Neural cell (in vitro differentiated cells): ENCODE measurements at regions not wholly inside any gene's neighbourhood (a gene's known extent, or its start where the extent isn't known, plus 50 kb on each side); places are given as distances from the start of the nearest gene placed in this dataset.
"Not testable (repeated sequence)": the region's sequence is repeated elsewhere in the genome, so short reads cannot be mapped to it uniquely, and the experiment has no call there.

Source experiments
- H2AFZ ChIP-seq: fragments of 200-600, 300-800 bp; sonication (generic), shearing (Covaris generic); 2 replicates; pipeline ENCODE4 v1.6.0; 2014; ENCODE audit warnings: low read depth, mild to moderate bottlenecking, antibody characterized with exemption, low read length, moderate library complexity
- H3F3A ChIP-seq: fragments of 200-600 bp; shearing (Covaris generic); 2 replicates; pipeline ENCODE4 v1.6.1; 2016; ENCODE audit warnings: mild to moderate bottlenecking, moderate library complexity, mixed read lengths, antibody characterized with exemption, low read length; ENCODE audit not compliant: insufficient read depth, poor library complexity, severe bottlenecking
- H3K27ac ChIP-seq: fragments of 200-600, 300-800 bp; sonication (generic), shearing (Covaris generic); 2 replicates; pipeline ENCODE4 v1.5.1; 2014; ENCODE audit warnings: mild to moderate bottlenecking, low read length, moderate library complexity
- H3K27me3 ChIP-seq: fragments of 300-800, 200-600 bp; sonication (generic), shearing (Covaris generic); 2 replicates; pipeline ENCODE4 v1.6.0; 2014; ENCODE audit warnings: mild to moderate bottlenecking, low read depth, low read length, moderate library complexity; ENCODE audit not compliant: insufficient read depth
- H3K36me3 ChIP-seq: fragments of 300-800, 200-600 bp; sonication (generic), shearing (Covaris generic); 2 replicates; pipeline ENCODE4 v1.5.1; 2014; ENCODE audit warnings: mild to moderate bottlenecking, antibody characterized with exemption, low read length, moderate library complexity; ENCODE audit not compliant: insufficient read depth
- H3K4me2 ChIP-seq: fragments of 300-800, 200-600 bp; sonication (generic), shearing (Covaris generic); 2 replicates; pipeline ENCODE4 v1.6.0; 2014; ENCODE audit warnings: mild to moderate bottlenecking, low read length
- H3K4me3 ChIP-seq: fragments of 300-800, 200-600 bp; sonication (generic), shearing (Covaris generic); 2 replicates; pipeline ENCODE4 v1.5.1; 2014; ENCODE audit warnings: mild to moderate bottlenecking, low read length, moderate library complexity
- H3K79me2 ChIP-seq: fragments of 200-600 bp; shearing (Covaris generic); replicated peaks from 2 replicates; pipeline ENCODE4 v1.6.0; 2014; ENCODE audit warnings: mild to moderate bottlenecking, low read length, moderate library complexity; ENCODE audit not compliant: insufficient read depth
- H3K9ac ChIP-seq: fragments of 300-800, 200-600 bp; sonication (generic), shearing (Covaris generic); 2 replicates; pipeline ENCODE4 v1.6.1; 2016; ENCODE audit warnings: mild to moderate bottlenecking, low read length, mixed read lengths
- H3K9me2 ChIP-seq: fragments of 200-600 bp; shearing (Covaris generic); 2 replicates; pipeline ENCODE4 v1.6.1; 2016; ENCODE audit warnings: mild to moderate bottlenecking, low read length, mixed read lengths; ENCODE audit not compliant: insufficient read depth
- H3K9me3 ChIP-seq: fragments of 200-600, 300-800 bp; sonication (generic), shearing (Covaris generic); 2 replicates; pipeline ENCODE4 v1.6.1; 2016; ENCODE audit warnings: mild to moderate bottlenecking, mixed run types, low read length, moderate library complexity, mixed read lengths
- H4K20me1 ChIP-seq: fragments of 200-600 bp; shearing (Covaris generic); 2 replicates; pipeline ENCODE4 v1.6.1; 2016; ENCODE audit warnings: mild to moderate bottlenecking, mixed run types; ENCODE audit not compliant: insufficient read depth
- CTCF ChIP-seq: fragments of 450-650 bp; IDR thresholded peaks from 2 replicates; pipeline ENCODE4 v1.5.1; 2014; ENCODE audit warnings: antibody characterized with exemption, mild to moderate bottlenecking, moderate library complexity; ENCODE audit not compliant: poor library complexity, severe bottlenecking
- EP300 ChIP-seq: fragments of 450-650 bp; conservative IDR thresholded peaks from 2 replicates; pipeline ENCODE4 v1.6.1; 2014; ENCODE audit warnings: antibody characterized with exemption, mild to moderate bottlenecking, moderate library complexity; ENCODE audit not compliant: poor library complexity, severe bottlenecking
- EZH2 ChIP-seq: fragments of 200-600, 300-800 bp; shearing (Covaris generic), sonication (generic); IDR thresholded peaks from 2 replicates; pipeline ENCODE4 v1.6.1; 2014; ENCODE audit warnings: antibody characterized with exemption, low read length, borderline replicate concordance, mild to moderate bottlenecking; ENCODE audit not compliant: insufficient read depth, poor library complexity, severe bottlenecking
- MXI1 ChIP-seq: fragments of 450-650 bp; conservative IDR thresholded peaks from 2 replicates; pipeline ENCODE4 v1.6.1; 2014; ENCODE audit warnings: antibody characterized with exemption, mild to moderate bottlenecking; ENCODE audit not compliant: poor library complexity, severe bottlenecking
- POLR2AphosphoS5 ChIP-seq: IDR thresholded peaks from 2 replicates; pipeline ENCODE4 v1.6.1; 2012
- RAD21 ChIP-seq: fragments of 450-650 bp; conservative IDR thresholded peaks from 2 replicates; pipeline ENCODE4 v1.6.1; 2014; ENCODE audit warnings: antibody characterized with exemption, mild to moderate bottlenecking, moderate library complexity
- SMC3 ChIP-seq: fragments of 450-650 bp; conservative IDR thresholded peaks from 2 replicates; pipeline ENCODE4 v1.6.1; 2014; ENCODE audit warnings: antibody characterized with exemption, mild to moderate bottlenecking, moderate library complexity; ENCODE audit not compliant: poor library complexity
- TAF1 ChIP-seq: IDR thresholded peaks from 2 replicates; pipeline ENCODE4 v1.6.1; 2012; ENCODE audit warnings: low read depth
- TF ChIP-seq, protein P1 (sequence below): IDR thresholded peaks from 2 replicates; pipeline ENCODE4 v1.6.1; 2012; ENCODE audit warnings: borderline replicate concordance

DNA sequence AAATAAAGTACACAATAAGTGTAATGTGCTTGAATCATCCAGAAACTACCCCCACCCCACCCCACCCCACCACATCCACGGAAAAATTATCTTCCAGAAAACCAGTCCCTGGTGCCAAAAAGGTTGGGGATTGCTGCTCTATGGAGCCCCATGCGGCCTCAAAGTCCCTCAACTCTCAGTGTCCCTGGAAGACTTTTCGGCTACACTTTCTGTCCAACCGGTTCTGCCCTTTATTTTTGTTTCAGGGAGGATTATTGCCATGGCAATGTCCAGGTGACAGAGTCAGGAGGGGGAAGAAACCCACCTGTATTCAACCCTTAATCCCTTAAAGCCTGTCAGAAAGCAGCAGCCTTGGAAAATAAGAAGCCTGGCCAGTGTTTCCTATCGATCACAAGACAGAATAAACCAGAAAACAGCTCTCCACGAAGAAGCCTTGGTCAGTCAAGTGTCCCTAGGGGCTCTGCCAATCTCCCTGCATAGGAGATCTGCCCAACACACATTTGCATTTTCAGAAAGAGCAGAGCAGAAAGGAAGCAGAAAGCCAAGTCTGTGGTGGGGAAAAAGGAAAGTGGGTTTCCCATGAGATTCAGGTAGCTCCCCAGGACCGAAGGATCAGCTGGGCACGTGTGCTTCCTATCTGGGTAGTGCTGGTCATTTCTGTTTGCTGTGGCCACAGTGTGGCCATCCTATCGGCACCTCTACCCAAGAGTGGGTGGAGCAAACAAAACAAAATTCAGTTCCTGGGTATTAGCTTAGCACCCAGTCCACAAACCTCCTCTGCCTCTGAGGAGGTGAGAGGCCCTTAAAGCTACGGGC, 342.7 kb downstream of the SOX9 start:
- no peaks in the 10 kb centered on the region for H3K79me2 ChIP-seq
- no peaks in the 10 kb centered on the region for H3K27me3 ChIP-seq
- H3K4me2 ChIP-seq, result no peak overlapping the region
- TF ChIP-seq RAD21 (no peak), SMC3 (no peak), TAF1 (no peak), CTCF (no peak), EP300 (no peak), POLR2AphosphoS5 (no peak), MXI1 (no peak), EZH2 (no peak)
- TF ChIP-seq, protein P1, sequence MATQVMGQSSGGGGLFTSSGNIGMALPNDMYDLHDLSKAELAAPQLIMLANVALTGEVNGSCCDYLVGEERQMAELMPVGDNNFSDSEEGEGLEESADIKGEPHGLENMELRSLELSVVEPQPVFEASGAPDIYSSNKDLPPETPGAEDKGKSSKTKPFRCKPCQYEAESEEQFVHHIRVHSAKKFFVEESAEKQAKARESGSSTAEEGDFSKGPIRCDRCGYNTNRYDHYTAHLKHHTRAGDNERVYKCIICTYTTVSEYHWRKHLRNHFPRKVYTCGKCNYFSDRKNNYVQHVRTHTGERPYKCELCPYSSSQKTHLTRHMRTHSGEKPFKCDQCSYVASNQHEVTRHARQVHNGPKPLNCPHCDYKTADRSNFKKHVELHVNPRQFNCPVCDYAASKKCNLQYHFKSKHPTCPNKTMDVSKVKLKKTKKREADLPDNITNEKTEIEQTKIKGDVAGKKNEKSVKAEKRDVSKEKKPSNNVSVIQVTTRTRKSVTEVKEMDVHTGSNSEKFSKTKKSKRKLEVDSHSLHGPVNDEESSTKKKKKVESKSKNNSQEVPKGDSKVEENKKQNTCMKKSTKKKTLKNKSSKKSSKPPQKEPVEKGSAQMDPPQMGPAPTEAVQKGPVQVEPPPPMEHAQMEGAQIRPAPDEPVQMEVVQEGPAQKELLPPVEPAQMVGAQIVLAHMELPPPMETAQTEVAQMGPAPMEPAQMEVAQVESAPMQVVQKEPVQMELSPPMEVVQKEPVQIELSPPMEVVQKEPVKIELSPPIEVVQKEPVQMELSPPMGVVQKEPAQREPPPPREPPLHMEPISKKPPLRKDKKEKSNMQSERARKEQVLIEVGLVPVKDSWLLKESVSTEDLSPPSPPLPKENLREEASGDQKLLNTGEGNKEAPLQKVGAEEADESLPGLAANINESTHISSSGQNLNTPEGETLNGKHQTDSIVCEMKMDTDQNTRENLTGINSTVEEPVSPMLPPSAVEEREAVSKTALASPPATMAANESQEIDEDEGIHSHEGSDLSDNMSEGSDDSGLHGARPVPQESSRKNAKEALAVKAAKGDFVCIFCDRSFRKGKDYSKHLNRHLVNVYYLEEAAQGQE, result no peak
- H3K9ac ChIP-seq, result no peak overlapping the region
- no peaks in the 10 kb centered on the region for H3K9me2 ChIP-seq
- H2AFZ ChIP-seq, result no peak overlapping the region
- H3K4me3 ChIP-seq, result no peak overlapping the region
- H3K27ac ChIP-seq, result no peak overlapping the region
- peaks cover 4% of the 10 kb centered on the region for H3K9me3 ChIP-seq
- no peaks in the 10 kb centered on the region for H3K36me3 ChIP-seq
- H3F3A ChIP-seq, result no peaks in the 10 kb centered on the region
- no peaks in the 10 kb centered on the region for H4K20me1 ChIP-seq

- not testable (repeated sequence) for H3K79me2 ChIP-seq, H4K20me1 ChIP-seq, H3K9me3 ChIP-seq, H3K9ac ChIP-seq, H3K9me2 ChIP-seq, H3K27me3 ChIP-seq, H2AFZ ChIP-seq, H3K4me3 ChIP-seq, H3K27ac ChIP-seq, H3K36me3 ChIP-seq, H3K4me2 ChIP-seq, H3F3A ChIP-seq
These were observed 343.4 kb downstream of the SOX9 start for GRCh38 chr17:72464221-72464620.
